Mesodermal cell (in vitro differentiated cells): ENCODE measurements at regions not wholly inside any gene's neighbourhood (a gene's known extent, or its start where the extent isn't known, plus 50 kb on each side); places are given as distances from the start of the nearest gene placed in this dataset.

Source experiments
- H3K27ac ChIP-seq: 2 replicates; pipeline ENCODE4 v1.7.0; 2013; ENCODE audit warnings: mild to moderate bottlenecking, low read depth, low read length, moderate library complexity; ENCODE audit not compliant: severe bottlenecking
- H3K36me3 ChIP-seq: 2 replicates; pipeline ENCODE4 v1.7.1; 2013; ENCODE audit warnings: mild to moderate bottlenecking, low read length, moderate library complexity; ENCODE audit not compliant: control insufficient read depth, insufficient read depth
- H3K4me1 ChIP-seq: one replicate; pipeline ENCODE4 v1.7.1; 2013; ENCODE audit warnings: mild to moderate bottlenecking, low read length; ENCODE audit not compliant: insufficient read depth, control insufficient read depth, poor library complexity, severe bottlenecking
- H3K4me3 ChIP-seq: 2 replicates; pipeline ENCODE4 v1.7.0; 2013; ENCODE audit warnings: low read length, control low read depth, mild to moderate bottlenecking; ENCODE audit not compliant: insufficient read depth, poor library complexity, severe bottlenecking; ENCODE audit errors: extremely low read depth
- H3K9me3 ChIP-seq: 2 replicates; pipeline ENCODE4 v1.7.1; 2013; ENCODE audit warnings: mild to moderate bottlenecking, low read length, moderate library complexity; ENCODE audit not compliant: control insufficient read depth
- WGBS, 2 experiments: methylation state at CpG; one replicate each; pipeline ENCODE4 v1.1.5; 2013; ENCODE audit warnings: missing lambda C conversion rate in 2 of 2; ENCODE audit not compliant: insufficient coverage in 2 of 2; 5-methylcytosine and 5-hydroxymethylcytosine counted together

- Histone ChIP-seq H3K36me3 (no peaks in the 10 kb centered on the region), H3K9me3 (no peaks in the 10 kb centered on the region), H3K27ac (no peak overlapping the region), H3K4me3 (no peak overlapping the region), H3K4me1 (no peaks in the 10 kb centered on the region)
- WGBS, 2 experiments = 87 to 93% methylated on average over 3 to 4 of the region's 7 CpGs
These were observed 815.4 kb downstream of the SQOR start for GRCh38 chr15:46450112-46450809.

- Histone ChIP-seq H3K36me3 (no peaks in the 10 kb centered on the region), H3K4me3 (no peak overlapping the region), H3K9me3 (no peaks in the 10 kb centered on the region), H3K4me1 (no peaks in the 10 kb centered on the region), H3K27ac (no peak overlapping the region)
- no CpG with 5 or more reads among the region's 1 CpG for WGBS, 2 experiments
These were observed 816.0 kb downstream of the SQOR start for GRCh38 chr15:46450810-46451182.

- Histone ChIP-seq H3K4me3 (no peak overlapping the region), H3K27ac (no peak overlapping the region), H3K9me3 (no peaks in the 10 kb centered on the region), H3K4me1 (no peaks in the 10 kb centered on the region), H3K36me3 (no peaks in the 10 kb centered on the region)
- WGBS, 2 experiments = 20 to 56% methylated on average over 1 of the region's 1 CpG
These were observed 817.5 kb downstream of the SQOR start for GRCh38 chr15:46452297-46452820.

- Histone ChIP-seq H3K4me3 (no peak overlapping the region), H3K9me3 (no peaks in the 10 kb centered on the region)
These were observed 821.6 kb downstream of the SQOR start for GRCh38 chr15:46456456-46456855.

GRCh38 chr15:46460431-46461094 lies 825.7 kb downstream of the SQOR start:
- H3K27ac ChIP-seq = no peak overlapping the region
- H3K36me3 ChIP-seq = no peaks in the 10 kb centered on the region
- H3K4me1 ChIP-seq = peaks cover 8% of the 10 kb centered on the region
- H3K4me3 ChIP-seq = no peak overlapping the region
- 87 to 92% methylated on average over 8 to 10 of the region's 12 CpGs for WGBS, 2 experiments
- H3K9me3 ChIP-seq = no peaks in the 10 kb centered on the region

More at GRCh38 chr15:46456456-46456855, 821.6 kb downstream of the SQOR start:
- Histone ChIP-seq H3K36me3 (no peaks in the 10 kb centered on the region), H3K27ac (no peak overlapping the region), H3K4me1 (peaks cover 3% of the 10 kb centered on the region)
- WGBS, 2 experiments = 89% methylated on average over 1 of the region's 2 CpGs; no CpG with 5 or more reads in 1 of the 2 experiments

- Histone ChIP-seq H3K9me3 (no peaks in the 10 kb centered on the region), H3K4me1 (peaks cover 8% of the 10 kb centered on the region), H3K4me3 (no peak overlapping the region), H3K36me3 (no peaks in the 10 kb centered on the region), H3K27ac (no peak overlapping the region)
- 75 to 88% methylated on average over 1 of the region's 2 CpGs for WGBS, 2 experiments
These were observed 826.6 kb downstream of the SQOR start for GRCh38 chr15:46461416-46461815.

- no peak overlapping the region for H3K4me3 ChIP-seq
- no CpG with 5 or more reads among the region's 1 CpG for WGBS, 2 experiments
These were observed 832.2 kb downstream of the SQOR start for GRCh38 chr15:46467041-46467440.

GRCh38 chr15:46471096-46471495 lies 836.3 kb downstream of the SQOR start:
- H3K4me3 ChIP-seq = no peak overlapping the region
- H3K9me3 ChIP-seq = no peaks in the 10 kb centered on the region
- no peaks in the 10 kb centered on the region for H3K36me3 ChIP-seq
- no peak overlapping the region for H3K27ac ChIP-seq
- no CpG with 5 or more reads among the region's 1 CpG for WGBS, 2 experiments
- no peaks in the 10 kb centered on the region for H3K4me1 ChIP-seq

More at GRCh38 chr15:46467041-46467440, 832.2 kb downstream of the SQOR start:
- Histone ChIP-seq H3K9me3 (no peaks in the 10 kb centered on the region), H3K36me3 (no peaks in the 10 kb centered on the region), H3K4me1 (no peaks in the 10 kb centered on the region), H3K27ac (no peak overlapping the region)

GRCh38 chr15:46489276-46489675 lies 854.4 kb downstream of the SQOR start:
- H3K36me3 ChIP-seq = no peaks in the 10 kb centered on the region
- no CpG with 5 or more reads among the region's 1 CpG for WGBS, 2 experiments
- no peaks in the 10 kb centered on the region for H3K9me3 ChIP-seq
- no peak overlapping the region for H3K27ac ChIP-seq
- H3K4me1 ChIP-seq = no peaks in the 10 kb centered on the region
- H3K4me3 ChIP-seq = no peak overlapping the region

- Histone ChIP-seq H3K4me1 (no peaks in the 10 kb centered on the region), H3K4me3 (no peak overlapping the region), H3K9me3 (no peaks in the 10 kb centered on the region), H3K36me3 (no peaks in the 10 kb centered on the region), H3K27ac (no peak overlapping the region)
- WGBS, 2 experiments = 83% methylated on average over 1 of the region's 1 CpG; no CpG with 5 or more reads in 1 of the 2 experiments
These were observed 861.8 kb downstream of the SQOR start for GRCh38 chr15:46496491-46497115.
